Ishikawa (cell line): ENCODE measurements at regions not wholly inside any gene's neighbourhood (a gene's known extent, or its start where the extent isn't known, plus 50 kb on each side); places are given as distances from the start of the nearest gene placed in this dataset.

ENCODE experiments used
- FOXM1 ChIP-seq: IDR thresholded peaks from 2 replicates; pipeline ENCODE4 v1.6.1; 2012; ENCODE audit warnings: low read depth, borderline replicate concordance
- NFIC ChIP-seq: IDR thresholded peaks from 2 replicates; pipeline ENCODE4 v1.6.1; 2012
- TAF1 ChIP-seq: IDR thresholded peaks from 2 replicates; pipeline ENCODE4 v1.6.1; 2012; ENCODE audit warnings: low read depth, mild to moderate bottlenecking
- TCF12 ChIP-seq: IDR thresholded peaks from 2 replicates; pipeline ENCODE4 v1.6.1; 2012; ENCODE audit warnings: low read depth
- YY1 ChIP-seq: IDR thresholded peaks from 2 replicates; pipeline ENCODE4 v1.6.1; 2012; ENCODE audit warnings: low read depth
- TF ChIP-seq, protein P1 (sequence below): IDR thresholded peaks from 2 replicates; pipeline ENCODE4 v1.6.1; 2012
- TF ChIP-seq, protein P2 (sequence below): IDR thresholded peaks from 2 replicates; pipeline ENCODE4 v1.6.1; 2012; ENCODE audit warnings: low read depth, mild to moderate bottlenecking

- TF ChIP-seq FOXM1 (no peak), NFIC (no peak), TAF1 (no peak), TCF12 (no peak), YY1 (no peak)
- TF ChIP-seq, protein P1, sequence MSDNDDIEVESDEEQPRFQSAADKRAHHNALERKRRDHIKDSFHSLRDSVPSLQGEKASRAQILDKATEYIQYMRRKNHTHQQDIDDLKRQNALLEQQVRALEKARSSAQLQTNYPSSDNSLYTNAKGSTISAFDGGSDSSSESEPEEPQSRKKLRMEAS: no peak
- TF ChIP-seq, protein P2, sequence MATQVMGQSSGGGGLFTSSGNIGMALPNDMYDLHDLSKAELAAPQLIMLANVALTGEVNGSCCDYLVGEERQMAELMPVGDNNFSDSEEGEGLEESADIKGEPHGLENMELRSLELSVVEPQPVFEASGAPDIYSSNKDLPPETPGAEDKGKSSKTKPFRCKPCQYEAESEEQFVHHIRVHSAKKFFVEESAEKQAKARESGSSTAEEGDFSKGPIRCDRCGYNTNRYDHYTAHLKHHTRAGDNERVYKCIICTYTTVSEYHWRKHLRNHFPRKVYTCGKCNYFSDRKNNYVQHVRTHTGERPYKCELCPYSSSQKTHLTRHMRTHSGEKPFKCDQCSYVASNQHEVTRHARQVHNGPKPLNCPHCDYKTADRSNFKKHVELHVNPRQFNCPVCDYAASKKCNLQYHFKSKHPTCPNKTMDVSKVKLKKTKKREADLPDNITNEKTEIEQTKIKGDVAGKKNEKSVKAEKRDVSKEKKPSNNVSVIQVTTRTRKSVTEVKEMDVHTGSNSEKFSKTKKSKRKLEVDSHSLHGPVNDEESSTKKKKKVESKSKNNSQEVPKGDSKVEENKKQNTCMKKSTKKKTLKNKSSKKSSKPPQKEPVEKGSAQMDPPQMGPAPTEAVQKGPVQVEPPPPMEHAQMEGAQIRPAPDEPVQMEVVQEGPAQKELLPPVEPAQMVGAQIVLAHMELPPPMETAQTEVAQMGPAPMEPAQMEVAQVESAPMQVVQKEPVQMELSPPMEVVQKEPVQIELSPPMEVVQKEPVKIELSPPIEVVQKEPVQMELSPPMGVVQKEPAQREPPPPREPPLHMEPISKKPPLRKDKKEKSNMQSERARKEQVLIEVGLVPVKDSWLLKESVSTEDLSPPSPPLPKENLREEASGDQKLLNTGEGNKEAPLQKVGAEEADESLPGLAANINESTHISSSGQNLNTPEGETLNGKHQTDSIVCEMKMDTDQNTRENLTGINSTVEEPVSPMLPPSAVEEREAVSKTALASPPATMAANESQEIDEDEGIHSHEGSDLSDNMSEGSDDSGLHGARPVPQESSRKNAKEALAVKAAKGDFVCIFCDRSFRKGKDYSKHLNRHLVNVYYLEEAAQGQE: no peak
These were observed 558.3 kb downstream of the DTWD2 start for GRCh38 chr5:118430076-118430475.
